ENCODE measurements at regions not wholly inside any gene's neighbourhood (a gene's known extent, or its start where the extent isn't known, plus 50 kb on each side); places are given as distances from the start of the nearest gene placed in this dataset.

DNA sequence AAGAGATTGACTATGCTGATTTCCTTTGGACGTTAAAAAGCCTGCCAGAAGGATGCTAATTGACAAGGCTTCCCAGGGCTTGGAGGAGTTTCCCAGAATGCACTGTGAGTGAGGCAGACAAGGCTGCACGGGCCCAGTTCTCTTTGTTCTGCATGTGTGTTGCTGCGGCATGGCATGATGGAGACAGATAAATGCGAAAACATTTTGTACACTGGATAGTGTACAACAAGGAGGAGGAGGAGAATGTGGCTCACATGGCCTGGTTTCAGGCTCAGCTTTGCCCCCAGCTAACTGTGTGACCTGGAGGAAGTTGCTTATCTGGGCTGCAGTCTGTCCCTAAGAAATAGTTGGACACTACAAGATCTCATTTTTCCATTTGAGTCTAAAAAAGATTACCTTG lies 135.5 kb upstream of the CPEB4 start (continued):
- TF ChIP-seq ZNF138 (CRISPR knock-in tag; conservative IDR thresholded peaks at IDR 0.05) = no peak
- TF ChIP-seq, protein P1, sequence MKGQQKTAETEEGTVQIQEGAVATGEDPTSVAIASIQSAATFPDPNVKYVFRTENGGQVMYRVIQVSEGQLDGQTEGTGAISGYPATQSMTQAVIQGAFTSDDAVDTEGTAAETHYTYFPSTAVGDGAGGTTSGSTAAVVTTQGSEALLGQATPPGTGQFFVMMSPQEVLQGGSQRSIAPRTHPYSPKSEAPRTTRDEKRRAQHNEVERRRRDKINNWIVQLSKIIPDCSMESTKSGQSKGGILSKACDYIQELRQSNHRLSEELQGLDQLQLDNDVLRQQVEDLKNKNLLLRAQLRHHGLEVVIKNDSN (CRISPR knock-in tag; IDR thresholded peaks at IDR 0.05) = no peak
- TF ChIP-seq, protein P2, sequence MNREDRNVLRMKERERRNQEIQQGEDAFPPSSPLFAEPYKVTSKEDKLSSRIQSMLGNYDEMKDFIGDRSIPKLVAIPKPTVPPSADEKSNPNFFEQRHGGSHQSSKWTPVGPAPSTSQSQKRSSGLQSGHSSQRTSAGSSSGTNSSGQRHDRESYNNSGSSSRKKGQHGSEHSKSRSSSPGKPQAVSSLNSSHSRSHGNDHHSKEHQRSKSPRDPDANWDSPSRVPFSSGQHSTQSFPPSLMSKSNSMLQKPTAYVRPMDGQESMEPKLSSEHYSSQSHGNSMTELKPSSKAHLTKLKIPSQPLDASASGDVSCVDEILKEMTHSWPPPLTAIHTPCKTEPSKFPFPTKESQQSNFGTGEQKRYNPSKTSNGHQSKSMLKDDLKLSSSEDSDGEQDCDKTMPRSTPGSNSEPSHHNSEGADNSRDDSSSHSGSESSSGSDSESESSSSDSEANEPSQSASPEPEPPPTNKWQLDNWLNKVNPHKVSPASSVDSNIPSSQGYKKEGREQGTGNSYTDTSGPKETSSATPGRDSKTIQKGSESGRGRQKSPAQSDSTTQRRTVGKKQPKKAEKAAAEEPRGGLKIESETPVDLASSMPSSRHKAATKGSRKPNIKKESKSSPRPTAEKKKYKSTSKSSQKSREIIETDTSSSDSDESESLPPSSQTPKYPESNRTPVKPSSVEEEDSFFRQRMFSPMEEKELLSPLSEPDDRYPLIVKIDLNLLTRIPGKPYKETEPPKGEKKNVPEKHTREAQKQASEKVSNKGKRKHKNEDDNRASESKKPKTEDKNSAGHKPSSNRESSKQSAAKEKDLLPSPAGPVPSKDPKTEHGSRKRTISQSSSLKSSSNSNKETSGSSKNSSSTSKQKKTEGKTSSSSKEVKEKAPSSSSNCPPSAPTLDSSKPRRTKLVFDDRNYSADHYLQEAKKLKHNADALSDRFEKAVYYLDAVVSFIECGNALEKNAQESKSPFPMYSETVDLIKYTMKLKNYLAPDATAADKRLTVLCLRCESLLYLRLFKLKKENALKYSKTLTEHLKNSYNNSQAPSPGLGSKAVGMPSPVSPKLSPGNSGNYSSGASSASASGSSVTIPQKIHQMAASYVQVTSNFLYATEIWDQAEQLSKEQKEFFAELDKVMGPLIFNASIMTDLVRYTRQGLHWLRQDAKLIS (CRISPR knock-in tag; IDR thresholded peaks at IDR 0.05; ENCODE audit: borderline replicate concordance) = no peak
- no peak for TF ChIP-seq OVOL2 (CRISPR knock-in tag; IDR thresholded peaks at IDR 0.05; ENCODE audit: borderline replicate concordance)
- TF ChIP-seq, protein P3, sequence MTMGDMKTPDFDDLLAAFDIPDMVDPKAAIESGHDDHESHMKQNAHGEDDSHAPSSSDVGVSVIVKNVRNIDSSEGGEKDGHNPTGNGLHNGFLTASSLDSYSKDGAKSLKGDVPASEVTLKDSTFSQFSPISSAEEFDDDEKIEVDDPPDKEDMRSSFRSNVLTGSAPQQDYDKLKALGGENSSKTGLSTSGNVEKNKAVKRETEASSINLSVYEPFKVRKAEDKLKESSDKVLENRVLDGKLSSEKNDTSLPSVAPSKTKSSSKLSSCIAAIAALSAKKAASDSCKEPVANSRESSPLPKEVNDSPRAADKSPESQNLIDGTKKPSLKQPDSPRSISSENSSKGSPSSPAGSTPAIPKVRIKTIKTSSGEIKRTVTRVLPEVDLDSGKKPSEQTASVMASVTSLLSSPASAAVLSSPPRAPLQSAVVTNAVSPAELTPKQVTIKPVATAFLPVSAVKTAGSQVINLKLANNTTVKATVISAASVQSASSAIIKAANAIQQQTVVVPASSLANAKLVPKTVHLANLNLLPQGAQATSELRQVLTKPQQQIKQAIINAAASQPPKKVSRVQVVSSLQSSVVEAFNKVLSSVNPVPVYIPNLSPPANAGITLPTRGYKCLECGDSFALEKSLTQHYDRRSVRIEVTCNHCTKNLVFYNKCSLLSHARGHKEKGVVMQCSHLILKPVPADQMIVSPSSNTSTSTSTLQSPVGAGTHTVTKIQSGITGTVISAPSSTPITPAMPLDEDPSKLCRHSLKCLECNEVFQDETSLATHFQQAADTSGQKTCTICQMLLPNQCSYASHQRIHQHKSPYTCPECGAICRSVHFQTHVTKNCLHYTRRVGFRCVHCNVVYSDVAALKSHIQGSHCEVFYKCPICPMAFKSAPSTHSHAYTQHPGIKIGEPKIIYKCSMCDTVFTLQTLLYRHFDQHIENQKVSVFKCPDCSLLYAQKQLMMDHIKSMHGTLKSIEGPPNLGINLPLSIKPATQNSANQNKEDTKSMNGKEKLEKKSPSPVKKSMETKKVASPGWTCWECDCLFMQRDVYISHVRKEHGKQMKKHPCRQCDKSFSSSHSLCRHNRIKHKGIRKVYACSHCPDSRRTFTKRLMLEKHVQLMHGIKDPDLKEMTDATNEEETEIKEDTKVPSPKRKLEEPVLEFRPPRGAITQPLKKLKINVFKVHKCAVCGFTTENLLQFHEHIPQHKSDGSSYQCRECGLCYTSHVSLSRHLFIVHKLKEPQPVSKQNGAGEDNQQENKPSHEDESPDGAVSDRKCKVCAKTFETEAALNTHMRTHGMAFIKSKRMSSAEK (CRISPR knock-in tag; IDR thresholded peaks at IDR 0.05; ENCODE audit: borderline replicate concordance) = no peak

DNA sequence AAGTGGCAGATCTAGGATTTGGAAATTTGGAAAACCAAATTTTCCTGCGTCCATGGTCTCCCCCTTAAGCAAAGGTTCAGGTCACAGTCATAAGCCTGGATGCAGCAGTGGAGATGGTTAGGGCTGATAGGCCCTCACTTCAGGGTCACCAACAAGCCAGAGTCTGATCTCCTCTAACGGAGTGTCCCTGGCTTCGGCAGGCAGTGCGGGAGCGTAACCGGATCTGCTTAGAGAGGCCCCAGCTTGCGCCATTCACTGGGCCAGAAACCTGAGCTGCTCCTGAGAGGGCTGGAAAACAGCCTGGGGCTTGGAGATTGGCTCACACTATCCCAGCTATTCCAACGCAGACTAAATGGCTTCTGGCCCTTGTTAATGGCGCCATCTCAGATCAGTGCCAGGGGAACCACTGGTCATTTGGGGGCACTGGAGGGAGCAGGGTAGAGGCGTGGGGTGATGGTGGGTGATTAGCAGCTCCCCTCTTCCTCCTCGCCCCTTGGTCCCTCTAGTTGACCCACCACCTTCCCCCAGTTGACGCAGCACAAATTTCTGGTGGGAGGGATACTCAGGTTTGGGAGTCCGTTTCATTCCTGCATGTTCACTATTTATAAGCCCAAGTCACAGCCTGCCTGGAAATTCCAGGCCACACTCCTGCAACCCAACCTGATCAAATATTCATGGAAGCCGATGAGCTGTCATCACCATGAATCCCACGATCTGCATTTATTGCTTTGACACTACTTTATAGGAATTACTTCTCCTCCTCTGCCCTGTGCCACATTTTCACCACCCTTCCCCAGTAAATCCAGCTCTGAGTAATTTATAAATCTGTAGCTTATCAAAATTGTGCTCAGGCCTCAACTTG lies 134.6 kb upstream of the CPEB4 start:
- Mint-ChIP-seq H3K4me1 (peaks cover 21% of the 10 kb centered on the region), H3K36me3 (no peaks in the 10 kb centered on the region), H3K9me3 (no peaks in the 10 kb centered on the region), H3K27me3 (ENCODE audit: low read depth) (peaks cover 9% of the 10 kb centered on the region; the same call in 1 of the 2 replicates), H3K27ac (peak overlapping the region; percentile 88; the same call in 1 of the 2 replicates), H3K4me3 (no peak overlapping the region)
- peak; percentile 73 for DNase-seq (ENCODE audit: low spot score)
- peak; percentile 99 for ATAC-seq
- POLR2A ChIA-PET = interaction anchor here (0.7 to 1.0 kb wide), 3 partner anchors 9 to 120 kb away, joined by 3 to 4 read pairs (median 3); no protein-coding TSS in a partner anchor
- CTCF ChIA-PET = interaction anchor here (0.9 to 1.9 kb wide), 6 partner anchors 10 to 219 kb away, joined by 3 to 7 read pairs (median 4); no protein-coding TSS in a partner anchor
- TF ChIP-seq, protein P4, sequence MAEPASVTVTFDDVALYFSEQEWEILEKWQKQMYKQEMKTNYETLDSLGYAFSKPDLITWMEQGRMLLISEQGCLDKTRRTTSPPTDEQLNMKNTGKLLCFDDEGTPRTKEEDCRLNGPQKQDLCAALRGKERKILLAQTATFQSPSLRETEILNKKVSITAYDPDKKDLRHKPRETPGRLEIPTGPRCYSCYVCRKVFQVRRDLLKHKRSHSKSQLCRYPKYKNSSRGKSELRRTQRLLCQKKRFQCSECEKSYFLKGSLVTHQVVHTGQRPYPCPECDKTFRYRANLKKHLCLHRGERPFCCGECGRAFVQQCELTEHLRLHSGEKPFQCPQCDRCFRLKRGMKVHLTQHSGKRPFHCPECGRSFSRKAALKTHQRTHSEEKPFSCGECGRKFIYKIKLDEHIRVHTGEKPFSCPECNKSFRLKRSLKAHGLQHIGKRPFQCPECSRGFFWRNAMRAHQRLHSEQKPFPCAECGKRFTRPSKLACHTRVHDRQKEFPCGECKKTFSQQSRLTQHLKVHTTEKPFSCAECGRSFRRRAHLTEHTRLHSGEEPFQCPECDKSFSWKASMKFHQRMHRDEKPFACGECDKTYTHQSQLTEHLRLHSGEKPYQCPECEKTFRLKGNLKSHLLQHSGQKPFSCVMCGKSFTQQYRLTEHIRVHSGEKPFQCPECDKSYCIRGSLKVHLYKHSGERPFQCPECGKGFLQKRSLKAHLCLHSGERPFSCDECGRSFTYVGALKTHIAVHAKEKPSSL (CRISPR knock-in tag; conservative IDR thresholded peaks at IDR 0.05) = no peak
- TF ChIP-seq SOX15 (CRISPR knock-in tag; IDR thresholded peaks at IDR 0.05) (no peak), ZNF423 (CRISPR knock-in tag; IDR thresholded peaks at IDR 0.05) (no peak), ZNF317 (CRISPR knock-in tag; IDR thresholded peaks at IDR 0.05; ENCODE audit: borderline replicate concordance, low read depth) (no peak), GABPB1 (CRISPR knock-in tag; IDR thresholded peaks at IDR 0.05) (0 out of 2 replicates have a peak, but pooled peaks have one; percentile 19)
- TF ChIP-seq, protein P5, sequence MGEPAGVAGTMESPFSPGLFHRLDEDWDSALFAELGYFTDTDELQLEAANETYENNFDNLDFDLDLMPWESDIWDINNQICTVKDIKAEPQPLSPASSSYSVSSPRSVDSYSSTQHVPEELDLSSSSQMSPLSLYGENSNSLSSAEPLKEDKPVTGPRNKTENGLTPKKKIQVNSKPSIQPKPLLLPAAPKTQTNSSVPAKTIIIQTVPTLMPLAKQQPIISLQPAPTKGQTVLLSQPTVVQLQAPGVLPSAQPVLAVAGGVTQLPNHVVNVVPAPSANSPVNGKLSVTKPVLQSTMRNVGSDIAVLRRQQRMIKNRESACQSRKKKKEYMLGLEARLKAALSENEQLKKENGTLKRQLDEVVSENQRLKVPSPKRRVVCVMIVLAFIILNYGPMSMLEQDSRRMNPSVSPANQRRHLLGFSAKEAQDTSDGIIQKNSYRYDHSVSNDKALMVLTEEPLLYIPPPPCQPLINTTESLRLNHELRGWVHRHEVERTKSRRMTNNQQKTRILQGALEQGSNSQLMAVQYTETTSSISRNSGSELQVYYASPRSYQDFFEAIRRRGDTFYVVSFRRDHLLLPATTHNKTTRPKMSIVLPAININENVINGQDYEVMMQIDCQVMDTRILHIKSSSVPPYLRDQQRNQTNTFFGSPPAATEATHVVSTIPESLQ (CRISPR knock-in tag; IDR thresholded peaks at IDR 0.05) = no peak
- TF ChIP-seq, protein P6, sequence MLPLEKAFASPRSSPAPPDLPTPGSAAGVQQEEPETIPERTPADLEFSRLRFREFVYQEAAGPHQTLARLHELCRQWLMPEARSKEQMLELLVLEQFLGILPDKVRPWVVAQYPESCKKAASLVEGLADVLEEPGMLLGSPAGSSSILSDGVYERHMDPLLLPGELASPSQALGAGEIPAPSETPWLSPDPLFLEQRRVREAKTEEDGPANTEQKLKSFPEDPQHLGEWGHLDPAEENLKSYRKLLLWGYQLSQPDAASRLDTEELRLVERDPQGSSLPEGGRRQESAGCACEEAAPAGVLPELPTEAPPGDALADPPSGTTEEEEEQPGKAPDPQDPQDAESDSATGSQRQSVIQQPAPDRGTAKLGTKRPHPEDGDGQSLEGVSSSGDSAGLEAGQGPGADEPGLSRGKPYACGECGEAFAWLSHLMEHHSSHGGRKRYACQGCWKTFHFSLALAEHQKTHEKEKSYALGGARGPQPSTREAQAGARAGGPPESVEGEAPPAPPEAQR (CRISPR knock-in tag; IDR thresholded peaks at IDR 0.05) = peak; percentile 47; the same call in 1 of the 2 replicates

All from WTC11 (cell line).